ENCODE measurements at regions not wholly inside any gene's neighbourhood (a gene's known extent, or its start where the extent isn't known, plus 50 kb on each side); places are given as distances from the start of the nearest gene placed in this dataset.

DNA sequence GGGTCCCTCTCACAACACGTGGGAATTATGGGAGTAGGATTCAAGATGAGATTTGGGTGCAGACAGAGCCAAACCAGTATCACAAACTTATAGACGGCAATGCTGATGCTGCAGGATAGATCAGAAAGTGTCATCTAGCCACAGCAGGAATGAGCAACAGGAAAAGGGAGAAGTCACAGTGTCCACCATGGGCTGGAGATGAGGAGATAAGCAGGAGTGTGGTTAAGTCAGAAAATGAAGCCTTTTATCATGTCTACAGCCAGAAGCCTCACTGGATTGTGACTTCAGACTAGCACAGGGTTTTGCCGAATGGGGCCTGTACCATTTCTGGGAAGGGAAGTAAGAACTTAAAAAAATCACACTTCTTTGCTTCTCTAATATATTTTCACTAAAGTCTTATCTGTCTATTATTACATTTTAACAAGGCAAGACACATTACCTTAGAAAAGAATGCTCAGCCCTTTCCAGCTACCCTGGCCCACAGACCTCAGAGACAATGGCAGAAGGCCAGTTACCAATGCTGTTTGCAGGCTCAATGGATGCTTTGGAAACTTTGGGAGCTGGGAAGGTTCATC, 490.2 kb upstream of the SALL1 start:
- peak; percentile 53 for DNase-seq

GRCh38 chr16:51640196-51640595, 489.1 kb upstream of the SALL1 start:
- no peak for DNase-seq

DNA sequence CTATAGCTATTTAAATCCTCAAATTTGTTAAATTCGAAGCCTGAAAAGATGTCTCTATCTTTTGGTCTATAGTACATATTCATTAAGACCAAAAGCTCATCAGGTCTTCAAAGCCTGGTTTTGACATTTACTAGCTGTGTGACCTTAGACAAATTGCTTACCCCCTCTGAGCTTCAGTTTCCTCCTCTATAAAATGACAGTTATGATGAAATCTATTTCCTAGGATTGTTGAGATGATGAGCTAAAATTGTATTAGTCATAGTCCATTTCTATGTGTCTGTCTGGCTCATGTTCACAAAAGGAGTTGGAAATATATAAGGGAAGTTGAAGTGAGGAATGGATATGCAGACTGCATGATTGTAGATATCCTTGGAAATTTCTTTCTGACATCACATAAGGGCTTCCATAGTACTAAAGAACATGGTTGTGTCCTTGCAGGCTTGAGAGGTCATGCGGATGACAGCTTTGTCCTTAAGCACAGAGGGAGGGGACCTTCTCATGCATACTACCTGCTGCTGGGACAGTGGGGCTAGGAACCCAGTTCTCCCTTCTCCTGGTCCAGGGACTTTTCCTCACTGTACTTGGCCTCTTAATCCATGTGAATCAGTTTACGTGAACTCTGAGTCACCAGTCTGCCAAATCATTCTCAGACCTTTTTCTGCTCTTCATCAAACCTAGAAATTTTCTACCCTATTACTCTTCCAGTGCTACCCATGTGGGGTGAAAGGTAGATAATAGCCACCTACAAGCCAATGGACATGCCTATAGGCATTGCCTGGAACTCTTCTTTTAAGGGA, 487.5 kb upstream of the SALL1 start:
- DNase-seq = no peak

GRCh38 chr16:51637770-51638094, 486.7 kb upstream of the SALL1 start:
- DNase-seq = peak; percentile 1

- DNase-seq = no peak
Measured at GRCh38 chr16:51636920-51637769, 486.1 kb upstream of the SALL1 start.

- DNase-seq = no peak
Measured at GRCh38 chr16:51635181-51635580, 484.1 kb upstream of the SALL1 start.

DNA sequence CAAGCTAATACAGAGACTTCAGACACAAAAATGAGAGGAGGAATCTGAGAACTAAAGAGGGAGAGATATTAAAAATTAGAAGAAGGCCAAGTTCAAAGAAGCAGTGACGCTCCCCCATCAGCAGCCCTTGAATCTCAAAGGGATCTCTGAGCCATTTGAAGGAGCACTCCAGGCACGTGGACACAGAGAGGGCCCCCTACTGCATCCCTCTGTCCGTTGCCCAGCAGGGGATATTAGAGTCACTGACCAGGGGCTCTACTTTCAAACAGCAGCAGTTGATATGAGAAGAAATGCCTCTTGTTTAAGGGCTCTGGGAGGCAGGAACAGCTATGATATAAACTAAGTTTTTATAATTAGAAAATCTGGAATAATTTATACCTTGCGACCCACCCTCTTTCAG, 479.0 kb upstream of the SALL1 start:
- DNase-seq = no peak

DNA sequence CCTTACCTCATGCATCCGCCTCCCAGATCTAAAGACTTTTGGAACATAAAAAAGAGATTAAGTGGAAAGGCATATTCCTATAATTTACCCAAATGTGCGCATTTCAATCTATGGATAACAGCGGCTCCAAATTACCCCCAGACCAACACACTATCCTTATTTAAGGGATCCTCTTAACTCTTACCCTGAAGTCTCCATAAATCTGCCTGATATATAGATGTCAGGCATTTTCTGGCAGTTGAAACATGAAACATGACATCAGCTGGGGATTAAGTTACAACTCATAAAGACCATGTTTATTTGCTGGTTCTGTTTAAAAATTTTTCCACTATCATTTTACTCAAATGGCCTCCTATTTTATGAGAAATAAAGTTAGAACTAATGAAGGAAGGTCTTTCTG, 478.5 kb upstream of the SALL1 start:
- no peak for DNase-seq

DNA sequence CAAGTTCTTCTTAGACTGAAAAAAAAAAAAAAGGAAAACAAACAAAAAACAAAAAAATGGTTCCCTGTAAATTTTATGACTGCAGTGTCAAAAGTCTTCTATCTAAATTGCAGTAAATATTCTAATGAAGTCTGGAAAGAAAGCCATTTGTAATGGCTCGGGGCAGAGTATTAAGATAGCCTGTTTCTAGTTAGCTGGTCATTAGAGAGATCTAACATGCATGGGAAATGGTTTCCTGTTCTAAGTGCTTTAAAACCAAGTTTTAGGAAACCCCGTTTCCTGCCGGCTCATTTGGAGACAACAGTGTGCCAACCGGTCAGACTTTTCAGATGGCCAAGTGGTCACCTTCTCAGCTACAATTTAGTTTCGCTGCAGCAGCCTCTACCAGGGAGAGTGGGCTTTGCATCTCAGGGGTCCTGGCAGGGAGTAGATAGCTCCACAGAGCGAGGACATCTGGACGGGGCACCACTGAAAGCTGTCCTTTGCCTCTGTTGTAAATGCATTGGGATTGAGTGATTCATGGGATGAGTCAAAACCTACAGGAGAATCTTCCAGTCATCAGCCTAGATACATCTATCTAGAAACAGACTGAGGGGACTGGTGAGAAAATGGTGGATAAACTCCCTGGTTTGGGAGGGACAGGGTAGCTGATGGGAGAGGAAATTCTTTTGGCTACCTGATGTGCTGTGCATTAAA, 473.2 kb upstream of the SALL1 start:
- no peak for DNase-seq

- DNase-seq = no peak
Measured at GRCh38 chr16:51621610-51622009, 470.5 kb upstream of the SALL1 start.

DNA sequence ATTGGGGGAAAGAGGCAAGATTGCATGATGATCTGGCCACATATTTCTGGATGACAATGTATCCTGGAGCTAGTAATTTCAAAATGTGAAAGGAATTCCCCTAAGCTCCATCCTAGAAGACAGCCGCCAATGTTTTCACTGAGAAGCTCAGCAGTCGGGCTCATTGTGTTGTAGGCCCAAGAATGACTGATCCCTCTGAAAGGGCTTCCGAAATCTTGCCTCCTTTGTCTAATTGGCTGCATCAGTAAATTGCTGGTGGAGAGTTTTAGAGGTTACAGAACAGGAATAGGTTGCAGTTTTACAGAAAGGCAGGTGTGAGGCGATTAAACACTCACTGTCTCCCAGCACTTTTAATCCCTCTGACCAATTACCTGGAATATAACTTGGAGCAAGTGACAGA, 464.1 kb upstream of the SALL1 start:
- DNase-seq = no peak

GRCh38 chr16:51607201-51607651, 456.2 kb upstream of the SALL1 start:
- DNase-seq = no peak

DNA sequence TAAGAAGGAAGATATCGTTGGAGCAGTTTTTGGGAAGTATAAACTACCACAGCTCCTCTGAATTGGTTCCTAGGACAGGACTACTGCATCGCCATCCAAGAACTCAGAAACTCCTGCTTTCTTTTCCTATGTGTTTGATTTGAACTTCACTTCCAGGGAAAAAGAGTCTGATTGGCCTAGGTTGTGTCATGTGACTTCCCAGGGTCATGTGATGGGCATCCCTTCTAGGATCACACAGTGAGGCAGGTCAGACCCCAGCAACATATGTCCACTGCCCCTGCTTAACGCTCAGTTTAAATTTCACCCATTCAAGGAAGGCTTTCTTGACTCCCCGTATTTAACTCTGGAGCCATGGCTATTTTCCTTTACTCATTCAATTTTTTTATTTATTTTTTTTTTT, 445.2 kb upstream of the SALL1 start:
- no peak for DNase-seq

GRCh38 chr16:51592535-51593300, 441.6 kb upstream of the SALL1 start:
- no peak for DNase-seq

GRCh38 chr16:51592001-51592501, 441.0 kb upstream of the SALL1 start:
- no peak for DNase-seq

GRCh38 chr16:51591480-51591879, 440.4 kb upstream of the SALL1 start:
- DNase-seq = no peak

DNA sequence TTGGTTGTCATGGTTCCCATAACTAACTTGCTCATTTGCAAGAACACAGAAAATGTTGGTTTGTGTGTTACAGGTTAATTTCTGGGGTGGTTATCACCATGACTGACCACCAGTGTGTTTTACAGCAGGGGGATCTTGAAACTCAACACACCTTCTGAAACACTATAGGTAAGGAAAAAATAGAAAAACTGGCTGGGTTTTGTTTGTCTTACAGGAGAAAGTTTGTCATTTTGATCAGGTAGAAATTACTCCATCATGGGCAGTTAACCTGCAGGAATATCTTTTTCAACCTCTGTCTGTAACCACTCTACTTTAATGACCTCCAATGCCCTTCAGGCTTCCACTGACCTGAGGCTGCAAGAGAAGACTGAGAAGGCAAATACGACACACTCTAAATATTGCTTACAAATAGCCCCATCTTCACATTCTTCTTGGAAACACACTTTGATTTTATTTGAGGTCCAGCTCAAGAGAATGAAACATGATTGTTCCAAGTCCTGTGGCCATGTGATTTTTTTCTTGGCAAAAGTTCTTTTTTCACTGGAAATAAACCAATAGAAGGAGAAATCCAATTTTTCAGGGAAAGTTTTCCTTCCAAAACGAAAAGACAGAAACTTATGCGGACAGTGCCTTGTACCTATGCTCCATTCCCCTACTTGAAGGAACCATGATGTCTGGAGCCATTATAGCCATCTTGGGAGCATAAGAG, 428.7 kb upstream of the SALL1 start:
- DNase-seq = no peak

- DNase-seq = no peak
Measured at GRCh38 chr16:51577621-51578303, 426.7 kb upstream of the SALL1 start.

- no peak for DNase-seq
Measured at GRCh38 chr16:51576498-51577195, 425.6 kb upstream of the SALL1 start.

- DNase-seq = no peak
Measured at GRCh38 chr16:51573191-51573590, 422.1 kb upstream of the SALL1 start.
